ENCODE measurements at regions not wholly inside any gene's neighbourhood (a gene's known extent, or its start where the extent isn't known, plus 50 kb on each side); places are given as distances from the start of the nearest gene placed in this dataset.

DNA sequence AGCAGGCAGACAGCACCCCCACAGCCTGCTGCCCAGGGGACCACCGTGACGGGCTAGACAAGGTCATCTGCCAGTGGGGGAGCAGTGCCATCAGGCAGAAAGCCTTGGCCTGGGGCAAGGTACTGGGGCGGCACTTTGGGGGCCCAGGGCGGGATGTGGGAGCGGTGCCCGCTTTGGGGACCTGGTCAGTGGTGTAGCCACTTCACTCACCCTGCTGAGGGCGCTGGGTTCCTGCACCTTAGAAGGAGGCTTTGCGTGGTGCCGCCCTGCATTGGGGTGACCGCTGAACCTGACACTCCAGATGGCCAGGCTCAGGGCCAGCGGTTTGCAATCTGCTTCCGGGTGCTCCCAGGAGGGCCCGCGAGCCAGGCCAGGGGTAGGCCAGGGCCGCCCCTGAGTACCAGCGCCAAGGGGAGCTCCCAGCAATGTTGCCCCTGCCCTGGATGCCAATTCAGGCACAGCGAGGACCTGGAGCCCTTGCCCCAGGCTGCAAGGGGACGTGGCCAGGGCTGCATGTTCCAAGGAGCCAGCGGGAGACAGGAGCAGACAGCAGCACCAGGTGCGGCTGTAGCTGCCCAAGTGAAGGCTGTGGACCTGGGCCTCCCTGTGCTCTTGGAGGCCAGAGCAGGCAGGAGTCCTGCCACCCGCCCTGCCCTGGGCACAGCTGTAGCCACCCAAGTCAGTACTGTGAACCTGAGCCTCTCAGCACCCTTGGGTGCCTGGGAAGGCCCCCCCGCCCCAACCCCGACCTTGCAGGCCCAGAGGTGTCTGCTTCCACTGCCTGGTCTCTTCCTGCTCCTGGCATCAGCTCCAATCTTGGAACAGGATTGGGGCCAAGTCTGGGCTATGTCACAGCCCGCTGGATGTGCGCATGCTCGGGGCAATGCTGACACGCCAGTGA lies 550.7 kb downstream of the SLC6A15 start:
- no peak for DNase-seq

DNA sequence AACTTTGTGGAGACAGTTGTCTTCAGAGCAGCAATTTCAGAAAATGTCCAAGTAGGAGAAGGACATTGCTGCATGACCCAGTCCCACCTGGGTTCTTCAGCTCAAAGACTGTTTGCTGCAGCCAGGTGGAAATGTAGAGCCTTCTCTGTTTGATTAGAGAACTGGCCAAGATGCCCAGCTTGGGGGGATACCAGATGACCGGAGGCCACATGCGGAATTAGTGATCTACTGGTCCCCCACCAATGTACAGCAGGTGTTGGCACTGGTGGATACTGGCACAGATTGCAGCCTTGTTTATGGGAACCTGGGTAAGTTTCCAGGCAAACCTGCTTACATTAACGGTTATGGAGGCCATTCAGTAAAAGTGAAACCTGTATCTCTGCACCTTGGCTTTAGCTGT lies 555.3 kb downstream of the SLC6A15 start:
- no peak for DNase-seq

DNA sequence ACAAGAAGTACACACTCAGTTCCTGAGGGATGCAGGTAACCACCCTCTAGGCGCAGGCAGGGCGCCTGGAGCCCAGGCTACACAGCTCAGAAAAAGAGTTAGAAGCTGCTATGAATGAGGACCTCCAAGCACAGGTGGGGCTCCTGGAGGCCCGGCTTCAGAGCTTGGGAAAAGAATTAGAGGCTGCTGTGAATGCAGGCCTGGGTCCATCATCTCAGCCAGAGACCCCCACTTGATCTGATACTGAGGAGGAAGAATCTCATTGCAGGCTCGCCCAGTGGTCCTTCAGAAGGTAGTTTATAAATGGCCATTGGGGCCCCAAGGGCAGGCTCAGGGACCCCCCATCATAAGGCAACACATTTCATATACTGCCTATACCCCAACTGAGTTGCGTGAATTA lies 556.4 kb downstream of the SLC6A15 start:
- DNase-seq: no peak

DNA sequence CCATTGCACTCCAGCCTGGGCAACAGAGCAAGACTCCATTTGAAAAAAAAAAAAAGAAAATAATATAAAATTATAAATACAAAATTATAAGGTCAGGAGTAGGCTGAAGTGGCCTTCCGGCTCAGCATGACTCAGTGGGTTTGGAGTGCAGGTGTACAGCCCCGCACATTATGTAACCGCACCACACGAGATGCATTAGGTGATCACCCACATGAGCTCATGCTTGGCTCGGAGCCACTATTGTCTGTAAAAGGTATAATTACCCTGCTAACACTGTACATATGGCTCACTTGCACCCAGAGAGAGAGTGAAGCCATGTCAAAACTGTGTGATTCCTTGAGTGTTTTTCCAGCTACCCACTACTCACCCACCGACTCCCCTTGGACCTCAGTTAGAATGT lies 557.0 kb downstream of the SLC6A15 start:
- no peak for DNase-seq

DNA sequence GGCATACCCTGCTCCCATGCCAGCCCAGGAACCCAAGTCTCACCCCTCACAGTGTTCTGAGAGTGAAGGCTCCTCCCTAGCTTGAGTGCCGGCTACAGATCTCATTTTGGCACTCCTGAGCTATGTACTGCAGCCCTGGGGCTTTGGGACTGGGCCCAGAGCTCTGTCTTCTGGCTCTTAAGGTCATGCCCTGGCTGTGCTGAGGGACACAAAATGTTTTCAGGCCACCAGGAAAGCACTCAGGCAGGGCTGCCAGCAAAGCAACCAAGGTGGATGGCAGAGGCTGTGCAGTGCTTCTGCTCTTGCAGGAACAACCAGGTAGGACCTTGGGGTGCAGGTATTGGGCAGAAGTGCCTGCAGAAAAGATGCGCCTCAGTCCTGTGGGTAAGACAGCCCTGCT lies 564.0 kb downstream of the SLC6A15 start:
- DNase-seq: no peak

DNA sequence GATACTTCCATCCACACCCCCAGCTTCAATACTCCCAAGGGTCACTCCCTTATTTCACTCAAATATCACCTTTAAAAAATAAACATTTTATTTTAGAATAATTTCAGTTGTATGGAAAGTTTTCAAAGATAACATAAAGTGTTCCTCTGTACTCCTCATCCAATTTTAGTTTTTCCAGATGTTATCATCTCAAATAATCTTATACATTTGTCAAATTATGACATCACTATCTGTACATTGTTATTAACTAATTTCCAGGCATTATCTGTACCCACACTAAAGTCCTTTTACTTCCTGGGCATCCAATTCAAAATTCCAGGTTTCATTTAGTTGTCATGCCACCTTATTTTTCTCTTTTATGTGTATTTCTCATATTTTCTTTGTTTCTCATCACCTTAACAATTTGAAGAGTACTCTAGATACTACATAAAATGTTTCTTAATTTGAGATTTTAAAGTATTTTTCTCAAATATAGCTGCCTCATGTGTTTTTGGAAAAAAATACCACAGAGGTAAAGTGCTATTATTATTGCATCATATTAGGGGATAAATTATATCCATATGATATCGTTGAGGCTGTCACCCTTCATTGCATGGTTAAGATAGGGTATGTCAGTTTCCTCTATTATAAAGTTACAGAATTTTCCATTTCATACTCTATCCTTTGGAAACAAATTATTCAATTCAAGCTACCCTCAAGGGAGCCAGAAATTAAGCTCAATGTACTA lies 571.0 kb downstream of the SLC6A15 start:
- no peak for DNase-seq

DNA sequence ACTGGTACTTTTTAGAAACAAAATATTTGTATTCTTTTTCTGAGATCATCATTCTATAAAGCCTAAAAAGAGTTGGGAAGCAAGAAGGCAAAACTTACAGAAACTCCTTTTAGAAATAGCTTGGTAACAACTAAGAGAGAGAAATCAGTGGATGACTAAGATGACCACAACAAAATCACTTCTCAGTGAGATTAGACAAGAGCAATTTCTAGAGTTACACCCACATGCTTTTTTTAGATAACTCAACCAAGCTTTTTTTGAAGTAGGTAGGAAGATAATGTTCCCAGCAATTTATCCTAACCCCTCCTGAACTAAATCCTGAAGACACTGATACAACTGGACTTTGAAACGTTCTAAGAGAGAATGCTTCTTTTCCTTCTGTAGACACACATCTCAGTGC lies 576.4 kb downstream of the SLC6A15 start:
- DNase-seq: no peak

DNA sequence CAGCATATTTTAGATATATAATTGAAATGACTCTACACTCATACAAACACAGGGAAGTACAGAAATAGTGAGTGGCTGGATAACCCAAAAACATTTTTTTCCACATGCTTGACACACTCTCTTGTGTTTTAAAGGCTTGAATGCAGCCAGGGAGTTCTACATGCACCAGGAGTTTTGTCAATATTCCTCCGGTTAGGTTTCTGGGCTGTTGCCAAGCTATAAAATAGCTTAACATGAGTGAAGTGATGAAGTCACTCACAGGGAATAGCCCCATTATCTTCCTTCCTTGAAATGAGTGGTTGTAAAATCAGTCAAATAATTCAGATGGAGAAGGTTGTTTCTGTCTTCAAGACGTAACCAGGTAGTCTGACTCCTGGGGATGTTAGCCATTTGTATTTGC lies 582.7 kb downstream of the SLC6A15 start:
- DNase-seq: no peak

DNA sequence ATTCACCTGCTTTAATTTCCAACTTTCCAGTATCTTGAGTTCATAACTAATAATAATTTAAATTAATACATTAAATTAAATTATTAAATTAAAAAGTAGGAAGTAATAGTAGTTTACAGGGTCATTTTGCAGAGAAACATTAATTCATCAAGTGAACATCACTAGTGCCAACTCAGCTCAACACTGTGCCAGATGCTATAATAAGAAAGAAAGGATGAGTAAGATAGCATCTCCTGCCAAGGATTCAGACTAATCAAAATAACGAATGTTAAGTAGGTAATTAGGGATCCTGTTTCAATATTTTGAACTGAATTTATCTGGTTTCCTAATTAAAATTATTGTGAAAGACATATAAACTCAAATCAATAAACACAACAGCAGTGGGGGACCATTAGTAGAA lies 596.7 kb downstream of the SLC6A15 start:
- DNase-seq: no peak

DNA sequence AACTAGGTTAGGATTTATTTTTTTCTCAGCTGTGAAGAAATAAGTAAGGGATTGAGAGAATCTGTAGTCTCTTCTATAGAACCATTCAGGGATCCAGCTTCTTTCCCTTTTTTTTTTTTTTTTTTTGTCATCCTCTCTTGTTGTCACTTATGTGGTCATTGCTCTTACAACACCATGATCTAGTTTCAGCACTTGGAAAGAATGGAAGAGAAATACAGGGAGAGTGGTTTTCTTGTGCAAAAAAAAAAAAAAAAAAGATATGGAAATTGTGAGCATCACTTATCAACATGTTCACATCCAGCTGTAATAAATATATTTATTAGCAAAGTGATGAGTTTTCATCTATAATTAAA lies 599.3 kb downstream of the SLC6A15 start:
- no peak for DNase-seq

DNA sequence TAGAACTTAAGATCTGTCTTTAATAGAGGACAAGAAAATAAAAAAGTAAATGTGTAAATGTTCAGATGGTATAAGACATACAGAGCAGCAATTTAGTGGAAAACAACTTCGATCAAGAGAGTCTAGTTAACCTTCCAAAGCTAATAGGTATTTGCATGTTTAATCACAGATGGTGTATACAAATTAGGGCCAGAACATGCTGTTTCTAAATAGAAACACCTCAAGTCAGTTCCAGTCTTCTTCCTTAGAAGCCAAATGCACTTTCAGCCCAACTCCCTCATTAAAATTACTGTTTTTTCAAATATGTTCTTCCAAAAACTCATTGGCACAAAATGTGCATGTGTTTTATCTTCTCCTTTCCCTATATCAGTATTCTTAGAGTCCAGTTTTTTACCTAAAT lies 604.4 kb downstream of the SLC6A15 start:
- no peak for DNase-seq

DNA sequence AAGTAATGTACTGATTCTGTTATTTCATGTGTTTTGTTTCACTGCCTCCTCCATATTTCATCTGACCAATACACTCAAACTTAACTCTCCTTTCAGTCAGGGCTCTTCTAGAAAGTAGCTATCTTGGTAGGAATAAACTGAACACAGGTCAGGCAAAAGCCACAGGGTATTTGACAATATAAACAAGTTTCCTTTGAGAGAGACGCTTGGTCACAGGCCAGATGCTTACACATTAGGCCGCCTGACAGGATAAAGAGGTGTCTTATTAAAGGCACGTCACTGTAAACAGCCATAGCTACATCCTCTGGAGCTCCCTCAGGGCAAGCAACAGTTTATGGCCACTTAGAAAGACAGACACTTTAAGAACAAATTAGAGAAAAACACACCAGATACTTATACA lies 607.5 kb downstream of the SLC6A15 start:
- no peak for DNase-seq

DNA sequence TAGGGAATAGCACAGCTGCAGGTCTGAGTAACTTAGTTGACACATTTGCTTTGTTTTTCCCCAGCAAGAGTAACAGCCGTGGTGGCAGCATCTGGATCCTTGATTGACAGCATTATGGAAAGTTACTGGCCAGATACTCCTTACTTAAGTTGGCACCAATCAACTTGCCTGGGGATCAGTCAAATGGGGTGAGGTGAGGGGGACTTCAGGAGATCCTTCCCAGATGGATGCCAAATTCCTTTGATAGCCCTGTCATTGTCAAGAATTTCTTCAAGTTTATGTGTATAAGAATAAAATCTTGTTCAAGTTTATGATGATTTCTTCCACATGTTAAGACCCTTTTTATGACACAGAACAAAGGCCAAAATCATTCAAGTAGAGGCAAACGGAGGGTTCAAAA lies 618.4 kb downstream of the SLC6A15 start:
- DNase-seq: no peak

DNA sequence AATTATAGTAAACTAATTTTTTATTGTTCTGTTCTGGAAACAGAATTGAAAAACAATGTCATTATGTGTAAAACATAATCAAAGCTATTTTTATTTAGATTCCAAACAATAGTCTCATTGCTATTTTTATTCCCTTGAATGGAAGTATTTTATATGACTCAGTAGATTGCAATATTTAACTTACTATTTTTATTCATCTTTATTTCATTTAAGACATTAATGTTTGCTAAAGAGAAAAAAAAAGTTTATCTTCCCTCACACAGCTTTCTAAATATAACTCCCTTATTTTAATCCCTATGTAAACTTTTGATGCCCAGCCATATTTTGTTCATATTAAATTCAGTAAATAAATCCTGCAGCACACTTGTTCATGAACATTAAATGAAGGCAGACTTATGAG lies 622.4 kb downstream of the SLC6A15 start:
- DNase-seq: no peak

DNA sequence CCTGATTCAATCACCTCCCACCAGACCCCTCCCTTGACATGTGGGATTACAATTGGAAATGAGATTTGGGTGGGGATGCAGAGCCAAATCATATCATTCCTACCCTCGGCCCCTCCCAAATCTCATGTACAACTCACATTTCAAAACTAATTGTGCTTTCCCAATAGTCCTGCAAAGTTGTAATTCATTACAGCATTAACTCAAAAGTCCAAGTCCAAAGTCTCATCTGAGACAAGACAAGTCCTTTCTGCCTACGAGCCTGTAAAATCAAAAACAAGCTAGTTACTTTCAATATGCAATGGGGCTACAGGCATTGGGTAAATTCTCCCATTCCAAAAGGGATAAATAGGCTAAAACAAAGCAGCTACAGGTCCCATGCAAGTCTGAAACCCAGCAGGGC lies 634.6 kb downstream of the SLC6A15 start:
- DNase-seq: no peak

DNA sequence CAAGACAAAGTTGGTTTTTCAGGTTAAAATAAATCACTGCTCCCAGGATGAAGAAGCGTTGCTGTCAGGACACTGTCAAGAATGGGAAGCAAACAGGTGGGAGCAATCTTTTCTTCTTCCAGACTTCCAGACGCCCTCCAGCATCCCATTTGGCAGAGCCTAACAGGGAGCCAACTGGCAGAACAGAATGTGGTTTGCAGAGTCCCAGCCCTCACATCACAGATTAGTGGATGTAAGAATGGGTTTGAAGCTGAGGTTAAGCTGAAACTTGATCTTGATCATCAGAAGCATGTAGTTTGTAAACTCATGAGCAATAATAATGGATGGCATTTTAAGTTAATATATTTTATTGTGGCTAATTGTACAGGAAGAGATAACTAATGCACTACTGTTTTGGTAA lies 636.4 kb downstream of the SLC6A15 start:
- DNase-seq: no peak

DNA sequence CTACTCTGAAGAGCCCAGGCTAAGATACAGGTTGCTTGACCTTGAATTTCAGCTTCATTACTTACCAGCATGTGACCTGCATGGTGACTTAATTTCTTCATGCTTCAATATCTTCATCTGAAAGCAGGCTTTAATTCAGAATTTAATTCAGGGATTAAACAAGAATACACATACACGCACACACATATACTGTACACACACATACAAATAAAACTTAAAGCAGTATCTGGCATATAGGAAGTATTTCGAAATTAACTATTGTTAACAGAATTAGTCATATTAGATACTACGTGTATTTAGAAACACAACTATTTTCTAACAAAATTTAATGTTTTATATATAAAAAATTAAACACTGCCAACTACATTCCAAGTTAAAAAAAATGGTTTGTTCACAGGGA lies 640.3 kb downstream of the SLC6A15 start:
- DNase-seq: no peak

DNA sequence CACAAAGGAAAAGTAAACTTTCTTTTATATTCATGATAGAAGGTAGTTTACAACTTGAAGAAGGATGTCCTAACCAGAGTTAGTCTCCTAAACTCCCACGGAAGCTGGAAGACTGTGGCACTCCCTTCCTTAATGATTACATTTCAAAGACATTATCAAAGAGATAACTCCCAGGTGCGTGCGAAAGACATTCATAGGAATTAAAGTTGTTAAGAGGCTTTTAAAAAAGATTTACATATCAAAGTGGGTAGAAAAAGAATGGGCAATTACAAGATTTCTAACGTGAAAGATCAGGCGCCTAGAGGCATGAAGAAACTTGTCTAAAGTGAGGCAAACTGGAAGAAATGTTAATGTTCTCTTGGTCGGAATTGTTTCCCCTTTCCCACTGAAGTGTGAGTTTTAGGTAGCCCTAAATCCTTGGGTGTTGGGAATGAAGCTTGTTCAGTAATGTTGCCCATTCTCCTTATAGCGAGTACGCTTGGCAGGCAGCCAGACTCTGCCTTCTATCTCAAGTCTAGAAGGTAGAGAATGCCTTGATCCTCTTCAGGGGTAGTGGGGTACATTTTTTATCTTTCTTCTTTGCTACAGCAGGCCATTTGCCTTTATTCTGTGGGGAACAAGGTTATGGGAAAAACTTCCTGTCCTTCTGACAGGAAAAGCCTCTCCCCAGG lies 642.0 kb downstream of the SLC6A15 start:
- no peak for DNase-seq

DNA sequence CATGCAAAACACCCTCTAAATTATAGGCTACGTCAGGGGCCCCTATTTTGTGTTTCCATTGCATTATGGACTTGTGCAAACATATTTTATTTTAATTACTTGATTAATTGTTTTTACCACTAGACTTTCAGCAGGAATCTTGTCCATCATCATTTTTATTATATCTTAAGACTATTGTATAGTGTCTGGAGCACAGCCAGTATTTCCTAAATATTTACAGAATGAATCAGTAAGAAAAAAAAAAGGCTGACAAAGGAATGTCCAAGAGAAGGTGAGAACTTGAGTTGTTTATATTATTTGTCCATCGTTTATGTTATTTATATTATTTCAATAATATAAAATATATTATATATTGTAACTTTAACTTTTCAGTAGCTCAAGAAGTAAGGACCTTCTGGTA lies 664.7 kb downstream of the SLC6A15 start:
- DNase-seq: no peak

DNA sequence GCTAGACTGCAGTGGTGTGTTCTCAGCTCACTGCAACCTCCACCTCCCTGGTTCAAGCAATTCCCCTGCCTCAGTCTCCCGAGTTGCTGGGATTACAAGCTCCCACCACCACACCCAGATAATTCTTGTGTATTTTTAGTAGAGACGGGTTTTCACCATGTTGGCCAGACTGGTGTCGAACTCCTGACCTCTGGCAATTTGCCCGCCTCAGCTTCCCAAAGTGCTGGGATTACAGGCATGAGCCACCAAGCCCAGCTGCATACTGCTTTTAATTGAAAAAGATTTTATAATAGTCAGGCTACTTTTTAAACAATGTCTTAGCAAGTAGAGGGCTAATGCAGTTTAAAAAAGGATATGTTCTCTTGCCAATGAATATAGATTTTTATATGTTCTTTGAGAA lies 668.9 kb downstream of the SLC6A15 start:
- DNase-seq: no peak

DNA sequence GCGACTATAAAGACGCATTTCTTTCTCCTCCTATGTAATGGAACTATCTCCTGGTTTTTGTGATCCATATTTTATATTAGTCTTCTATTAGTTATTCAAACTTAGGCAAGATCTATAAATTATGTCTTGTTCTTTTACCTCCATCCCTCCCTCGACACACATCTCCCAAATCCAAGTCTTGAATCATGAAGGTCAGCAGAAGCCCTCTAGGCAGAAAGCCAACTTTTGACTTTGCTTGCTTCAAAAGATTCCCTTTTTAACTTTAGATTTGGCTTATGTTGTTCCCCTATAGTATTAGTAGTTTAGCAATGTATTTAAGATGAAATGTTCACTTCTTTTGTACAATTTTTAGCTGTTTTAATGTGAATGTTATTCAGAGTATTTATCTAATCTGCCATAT lies 689.8 kb downstream of the SLC6A15 start:
- no peak for DNase-seq

DNA sequence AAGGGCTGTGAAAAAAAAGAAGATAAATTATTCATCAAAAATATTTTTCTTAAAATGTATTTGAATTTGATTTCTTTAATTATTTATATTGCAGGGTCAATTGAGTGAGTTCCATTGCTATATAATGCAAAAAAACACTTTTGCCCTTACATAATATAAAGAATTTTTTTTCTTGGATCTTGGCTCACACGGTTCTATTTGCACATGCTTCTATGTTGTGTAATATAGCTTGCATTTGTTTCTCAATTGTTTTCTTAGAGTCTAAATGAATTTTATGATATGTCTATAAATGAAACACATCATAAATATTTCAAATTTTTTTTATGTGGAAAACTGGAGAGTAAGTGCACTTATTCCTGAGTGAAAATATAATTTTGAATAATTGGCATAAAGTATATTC lies 694.2 kb downstream of the SLC6A15 start:
- no peak for DNase-seq

DNA sequence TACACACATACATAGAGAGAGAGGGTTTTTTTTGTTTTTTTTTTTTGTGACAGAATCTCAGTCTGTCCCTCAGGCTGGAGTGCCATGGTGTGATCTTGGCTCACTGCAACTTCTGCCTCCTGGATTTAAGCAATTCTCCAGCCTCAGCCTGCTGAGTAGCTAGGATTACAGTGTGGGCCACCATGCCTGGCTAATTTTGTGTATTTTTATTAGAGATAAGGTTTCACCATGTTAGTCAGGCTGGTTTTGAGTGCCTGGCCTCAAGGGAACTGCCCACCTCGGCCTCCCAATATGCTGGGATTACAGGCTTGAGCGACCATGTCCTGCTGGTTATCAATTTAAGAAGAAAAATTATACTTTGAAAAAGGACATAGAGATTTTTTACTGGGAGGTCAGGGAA lies 710.6 kb downstream of the SLC6A15 start:
- no peak for DNase-seq

DNA sequence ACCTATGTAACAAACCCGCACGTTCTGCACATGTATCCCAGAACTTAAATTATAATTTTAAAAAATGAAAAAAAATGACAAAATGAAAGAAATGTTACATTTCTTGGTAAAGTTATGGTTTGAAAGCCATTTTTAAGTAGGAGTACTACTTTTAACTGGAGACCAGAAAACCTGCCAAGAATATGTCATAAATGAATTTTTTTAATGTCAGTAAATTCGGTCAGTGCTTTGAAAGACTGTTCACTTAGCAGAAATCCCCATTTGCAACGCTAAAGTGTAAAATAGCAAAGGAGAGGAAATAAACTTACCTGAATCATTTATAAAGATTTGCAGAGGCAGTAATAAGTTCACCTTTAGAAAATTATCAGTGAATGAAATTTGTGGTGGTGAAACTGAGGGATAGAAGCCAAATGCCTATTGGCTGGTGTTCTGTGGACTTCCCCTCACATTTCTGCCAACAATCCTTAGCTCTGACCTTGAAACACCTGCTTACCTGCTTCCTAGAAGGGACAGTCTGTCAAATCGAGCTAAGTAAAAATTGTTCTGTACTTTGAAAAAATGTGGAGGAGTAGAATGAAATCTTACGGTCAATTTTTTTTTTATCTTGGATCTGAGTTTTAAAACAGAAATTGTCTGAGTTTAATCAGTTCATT lies 714.2 kb downstream of the SLC6A15 start:
- no peak for DNase-seq
